Fibroblast of peridontal ligament (primary cell): ENCODE measurements at regions not wholly inside any gene's neighbourhood (a gene's known extent, or its start where the extent isn't known, plus 50 kb on each side); places are given as distances from the start of the nearest gene placed in this dataset.
A peak's percentile ranks its signal among the peaks of the same experiment; 100 is the strongest.

ENCODE experiments used
- DNase-seq: peaks from one replicate; pipeline ENCODE4 v3.0.0-alpha.2; 2010; ENCODE audit errors: extremely low read depth

DNA sequence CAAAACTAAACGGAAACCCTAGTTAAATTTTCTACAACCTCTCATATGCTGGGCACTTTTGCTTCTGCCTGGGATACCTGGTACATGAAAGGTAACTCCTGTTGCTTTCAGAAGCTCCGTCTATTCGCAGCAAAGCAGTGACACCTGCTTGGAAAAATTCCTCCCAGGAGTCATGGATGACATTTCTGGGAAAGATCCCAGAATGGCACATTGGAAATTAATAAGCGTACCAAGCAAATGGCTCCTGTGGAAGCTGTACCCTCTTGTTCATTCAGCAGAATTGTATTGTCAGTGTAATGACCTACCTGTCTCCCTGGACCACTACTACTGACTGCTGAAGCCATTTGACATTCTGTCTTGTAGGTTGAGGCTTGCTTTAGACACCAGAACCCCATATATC lies 349.7 kb upstream of the NOCT start:
- no peak for DNase-seq

DNA sequence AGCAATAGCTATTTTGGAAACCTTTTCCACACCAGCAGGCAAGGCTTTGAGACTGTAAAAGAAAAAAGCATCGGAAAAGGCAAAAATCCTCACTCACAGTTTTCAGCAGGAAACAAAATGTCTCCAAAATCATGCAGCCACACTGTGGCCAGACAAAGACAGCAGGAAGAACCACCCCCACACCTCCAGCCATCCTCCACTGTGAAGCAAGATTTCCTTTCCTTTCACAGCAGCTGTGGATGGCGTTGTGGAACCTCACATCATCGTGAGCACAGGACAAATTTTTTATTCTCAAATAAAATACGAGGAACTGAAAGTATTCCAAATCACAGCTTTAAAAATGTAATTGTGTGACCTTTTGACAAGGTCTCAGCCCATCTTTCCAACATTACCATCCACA lies 351.7 kb upstream of the NOCT start:
- DNase-seq = no peak

DNA sequence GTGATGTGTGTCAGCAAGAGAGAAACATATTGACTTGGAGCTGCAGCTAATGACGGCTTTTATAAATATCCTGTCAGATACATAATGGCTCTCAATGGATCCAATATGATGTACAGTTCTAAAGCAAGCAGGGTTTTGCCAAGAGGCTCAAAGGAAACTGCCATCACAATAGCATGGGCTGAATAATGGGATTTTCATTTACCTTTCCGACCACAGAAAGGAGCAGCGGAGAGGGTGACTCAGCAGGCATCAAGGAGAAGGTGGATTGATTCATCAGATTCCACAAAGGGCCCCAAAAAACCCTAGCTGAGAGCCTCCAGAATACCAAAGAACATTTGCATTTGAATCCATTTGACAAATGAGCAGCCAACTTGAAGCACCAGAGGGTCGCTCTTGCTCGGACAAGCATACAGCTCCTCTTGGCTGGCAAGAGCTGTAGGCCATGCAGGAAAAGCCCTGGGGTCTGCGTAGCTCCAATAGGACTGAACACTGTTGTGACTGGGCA lies 355.7 kb upstream of the NOCT start:
- DNase-seq = no peak

DNA sequence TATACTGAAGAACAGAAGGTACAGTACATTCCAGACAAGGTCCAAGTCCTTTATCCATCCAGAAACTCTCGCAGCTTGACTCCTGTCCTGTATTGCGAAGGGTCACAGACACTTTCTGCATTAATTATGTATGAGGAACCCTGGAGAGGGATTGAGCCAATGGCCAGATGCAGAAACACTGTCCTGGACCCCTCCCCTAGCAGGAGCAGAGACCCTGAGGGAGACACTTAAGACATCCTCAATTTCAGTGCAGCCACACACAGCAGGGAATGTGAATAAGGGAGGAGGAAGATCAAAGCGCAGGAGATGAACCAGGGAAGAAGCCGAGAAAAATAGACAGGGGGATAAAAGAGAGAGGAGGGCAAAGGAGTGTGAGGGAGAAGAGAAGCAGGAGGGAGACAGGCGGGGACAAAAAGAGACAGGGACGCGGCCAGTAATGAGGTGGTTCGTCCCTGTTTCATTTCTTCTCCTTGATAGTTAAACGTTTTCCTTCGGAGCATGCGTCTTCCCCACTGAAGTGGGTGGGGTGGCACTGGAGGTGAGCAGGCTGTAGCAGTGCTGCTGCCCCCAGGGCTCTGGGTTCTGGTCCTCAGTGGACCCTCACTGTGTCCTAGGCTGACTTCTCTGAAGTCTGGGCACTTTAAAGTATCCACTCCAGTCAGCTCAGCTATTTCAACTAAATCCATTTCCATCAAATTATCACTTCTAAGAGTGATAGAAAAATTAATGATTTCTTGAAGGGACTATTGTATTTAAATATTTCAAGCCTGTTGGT lies 356.4 kb upstream of the NOCT start:
- DNase-seq = no peak

DNA sequence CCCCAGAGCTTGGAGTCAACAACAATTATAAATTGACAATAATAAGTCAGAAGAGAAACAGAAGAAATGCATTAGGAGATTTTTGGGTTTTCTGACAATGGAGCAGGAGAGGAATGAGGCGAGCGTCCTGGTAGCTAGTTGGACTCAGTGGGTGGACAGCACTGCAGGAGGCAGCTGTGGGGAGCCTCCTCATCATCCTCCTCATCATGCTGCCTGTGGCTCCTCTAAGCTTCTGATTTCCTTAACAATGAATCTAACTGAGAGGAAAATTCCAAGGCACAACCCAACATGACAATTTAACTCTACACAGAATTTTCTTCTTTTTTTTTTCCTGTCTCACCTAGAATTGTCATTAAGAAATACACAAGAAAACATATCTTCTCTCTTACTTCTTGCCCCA lies 357.1 kb upstream of the NOCT start:
- DNase-seq = no peak

DNA sequence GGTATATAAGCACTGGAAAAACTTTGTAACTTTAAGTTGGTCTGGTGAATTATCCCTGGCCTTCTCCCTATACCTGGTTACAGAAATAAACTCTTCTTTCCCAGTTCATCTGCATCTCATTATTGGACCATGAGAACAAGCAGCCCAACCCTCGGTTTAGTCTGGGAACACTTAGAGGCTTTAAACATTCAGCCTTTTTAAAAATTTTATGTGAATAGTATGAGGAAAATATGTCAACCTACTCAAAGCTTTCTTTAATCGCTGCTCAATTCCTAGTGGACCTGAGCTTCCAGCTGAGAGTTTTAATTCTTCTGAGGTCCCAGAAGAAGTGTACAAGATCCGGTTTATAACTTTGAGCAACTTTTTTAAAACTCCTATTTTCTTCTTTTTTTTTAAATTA lies 358.6 kb upstream of the NOCT start:
- DNase-seq = peak; percentile 22

DNA sequence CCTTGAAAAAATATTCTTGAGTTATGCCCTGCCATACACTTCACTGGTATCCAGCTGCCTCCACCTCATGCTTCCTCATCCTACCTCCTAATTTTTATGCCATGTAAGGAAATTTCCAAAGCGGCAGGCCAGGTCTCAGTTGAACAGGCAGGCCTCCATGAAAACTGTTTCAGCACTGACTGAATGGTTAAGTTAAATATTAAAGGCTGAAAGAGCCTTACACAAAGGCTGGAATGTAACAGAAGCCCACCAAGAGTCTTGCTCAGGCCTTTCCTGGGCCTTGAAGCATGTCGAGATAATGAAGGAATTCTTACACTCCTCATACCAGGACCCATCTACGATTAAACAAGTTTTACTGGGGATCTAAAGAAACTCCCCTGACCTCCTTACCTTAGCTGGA lies 359.6 kb upstream of the NOCT start:
- no peak for DNase-seq

DNA sequence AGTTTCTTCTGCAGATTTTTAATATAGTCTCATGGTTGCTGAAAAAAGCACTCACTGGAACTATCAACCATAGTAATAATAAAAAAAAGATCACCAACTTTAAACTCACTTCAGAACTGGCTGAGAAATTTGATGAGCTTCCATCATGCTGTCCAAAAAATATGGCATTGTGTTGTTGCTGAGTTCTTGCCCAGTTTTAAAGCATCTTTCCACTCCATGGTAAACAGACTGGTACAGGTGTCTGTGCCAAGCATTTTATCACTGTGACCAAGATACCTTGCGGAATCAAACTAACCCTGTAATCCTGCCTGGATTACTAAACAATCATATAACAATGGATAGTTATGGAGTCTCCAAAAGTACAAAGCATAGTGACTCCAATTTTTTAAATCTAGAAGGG lies 360.3 kb upstream of the NOCT start:
- no peak for DNase-seq

DNA sequence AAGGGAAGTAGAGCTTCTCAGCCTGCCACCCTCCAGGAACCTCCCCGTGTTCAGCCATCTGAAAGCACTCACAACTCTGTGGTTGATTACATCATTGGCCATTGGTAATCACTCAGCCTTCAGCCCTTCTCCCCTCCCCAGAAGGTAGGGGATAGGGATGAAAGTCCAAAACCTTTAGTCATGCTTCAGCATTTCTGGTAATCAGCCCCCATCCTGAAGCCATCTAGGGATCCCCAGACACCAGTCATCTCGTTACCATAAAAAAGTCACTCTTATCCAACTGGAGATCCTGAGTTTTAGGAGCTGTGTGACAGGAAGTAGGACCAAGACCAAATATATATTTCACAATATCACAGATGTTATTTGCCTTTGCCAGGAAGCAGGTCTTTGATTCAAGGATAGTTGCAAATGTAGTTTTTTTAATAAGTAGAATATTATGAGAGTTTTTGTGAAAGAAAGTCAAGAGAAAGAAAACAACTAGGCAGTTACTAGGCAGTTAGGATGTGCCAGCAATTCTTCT lies 364.6 kb upstream of the NOCT start:
- DNase-seq = peak; percentile 90

DNA sequence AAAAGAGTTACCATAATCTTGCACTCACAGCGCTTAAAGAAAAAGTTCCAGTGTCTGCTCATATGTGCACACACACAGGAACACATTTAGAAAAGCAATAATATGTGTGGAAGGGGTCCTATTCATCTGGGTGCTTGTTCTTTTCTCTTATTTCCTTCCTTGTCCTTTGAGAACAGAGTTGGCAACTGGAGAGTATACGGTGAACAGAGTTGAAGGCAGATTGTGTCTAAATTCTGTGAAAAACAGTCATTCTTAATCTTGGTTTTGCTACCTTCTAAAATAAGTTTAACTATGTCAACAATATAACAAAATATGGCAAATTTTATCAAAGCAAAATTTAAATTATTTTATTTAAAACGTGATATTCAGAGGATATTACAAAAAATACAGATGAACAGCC lies 365.1 kb upstream of the NOCT start:
- DNase-seq = no peak

DNA sequence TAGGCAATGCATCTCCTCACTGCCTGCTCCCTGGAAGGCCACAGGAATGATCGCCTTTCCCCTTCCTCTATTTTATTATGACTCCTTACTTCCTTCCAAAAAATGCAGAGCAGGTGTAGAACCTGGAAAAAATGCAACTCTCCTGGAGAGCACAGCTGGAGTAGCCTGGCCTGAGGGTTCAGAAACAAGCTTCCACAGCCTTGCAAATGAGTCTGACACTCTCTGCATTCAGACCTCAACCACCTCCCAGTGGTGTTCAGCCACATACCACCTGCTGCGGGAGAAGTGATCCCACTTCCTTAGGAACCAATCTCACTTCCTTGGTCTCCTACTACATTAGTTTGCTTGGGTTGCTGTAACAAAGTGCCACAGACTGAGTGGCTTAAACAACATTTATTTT lies 368.1 kb upstream of the NOCT start:
- DNase-seq = no peak

DNA sequence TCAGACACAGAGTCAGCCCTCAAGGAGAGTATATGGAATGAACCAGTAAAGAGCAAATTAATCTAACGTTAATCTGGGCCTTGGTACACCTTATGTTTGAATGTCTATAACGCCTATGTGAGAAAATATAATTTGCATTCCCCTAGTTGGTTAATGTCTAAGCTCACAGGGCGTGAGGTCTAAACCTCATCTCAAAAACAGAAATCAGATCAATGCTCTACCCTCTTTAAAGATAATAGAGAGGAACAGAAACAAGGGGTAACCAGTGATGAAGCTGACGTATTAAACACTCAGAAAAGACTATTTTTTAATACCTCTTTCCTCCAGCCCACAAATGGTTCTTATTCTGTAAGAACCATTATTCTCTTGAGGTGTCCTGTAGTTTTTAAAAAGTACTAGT lies 369.2 kb upstream of the NOCT start:
- no peak for DNase-seq

DNA sequence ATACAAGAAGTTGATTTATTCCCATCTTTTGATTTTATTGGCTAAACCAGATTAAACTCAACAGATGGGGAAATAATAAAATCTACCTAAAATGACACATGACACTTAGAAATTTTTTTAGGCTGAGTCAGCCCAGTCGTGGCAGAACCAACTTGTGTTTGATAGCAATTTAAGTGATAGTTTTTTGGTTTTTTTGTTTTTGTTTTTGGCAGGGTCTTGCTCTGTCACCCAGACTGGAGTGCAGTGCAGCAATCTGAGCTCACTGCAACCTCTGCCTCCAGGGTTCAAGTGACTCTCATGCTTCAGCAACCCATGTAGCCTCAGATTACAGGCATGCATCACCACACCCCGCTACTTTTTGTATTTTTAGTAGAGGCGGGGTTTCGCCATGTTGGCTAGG lies 370.3 kb upstream of the NOCT start:
- peak; percentile 31 for DNase-seq

DNA sequence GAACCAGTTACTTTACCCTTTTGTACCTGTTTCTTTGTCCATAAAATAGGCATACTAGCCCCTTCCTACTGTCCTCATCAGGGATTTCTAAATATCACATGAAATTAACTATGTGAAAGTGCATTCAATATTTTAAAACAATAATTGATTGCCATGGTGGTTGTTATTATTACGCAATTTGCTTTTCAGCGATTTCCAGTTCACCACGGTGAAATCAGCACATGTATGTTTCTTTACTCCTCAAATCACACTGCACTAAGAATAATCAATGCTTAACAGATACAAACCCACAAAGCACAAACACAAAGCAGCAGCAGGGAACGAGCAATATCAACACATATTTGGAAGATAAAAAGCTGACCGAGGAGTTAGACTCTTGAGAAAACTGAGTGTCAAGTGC lies 371.3 kb upstream of the NOCT start:
- peak; percentile 22 for DNase-seq

DNA sequence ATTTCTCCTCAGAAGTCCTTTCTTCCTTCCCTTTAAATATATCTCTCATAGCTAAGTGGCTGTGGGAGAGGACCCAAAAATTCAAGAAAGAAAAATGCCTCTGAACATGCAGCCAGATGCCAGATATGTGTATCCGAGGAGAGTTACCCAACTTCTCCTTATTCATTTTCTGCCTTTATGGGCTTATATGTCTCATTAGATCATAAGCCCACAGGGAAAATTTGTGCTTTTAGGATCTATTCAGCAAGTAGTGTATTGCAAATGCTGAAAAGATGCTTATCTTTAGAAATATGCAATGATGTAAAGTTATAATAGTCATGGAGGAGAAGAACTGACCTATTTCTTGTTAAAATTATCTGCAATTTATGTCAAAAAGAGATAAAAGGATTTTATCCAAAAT lies 371.8 kb upstream of the NOCT start:
- DNase-seq = peak; percentile 60

DNA sequence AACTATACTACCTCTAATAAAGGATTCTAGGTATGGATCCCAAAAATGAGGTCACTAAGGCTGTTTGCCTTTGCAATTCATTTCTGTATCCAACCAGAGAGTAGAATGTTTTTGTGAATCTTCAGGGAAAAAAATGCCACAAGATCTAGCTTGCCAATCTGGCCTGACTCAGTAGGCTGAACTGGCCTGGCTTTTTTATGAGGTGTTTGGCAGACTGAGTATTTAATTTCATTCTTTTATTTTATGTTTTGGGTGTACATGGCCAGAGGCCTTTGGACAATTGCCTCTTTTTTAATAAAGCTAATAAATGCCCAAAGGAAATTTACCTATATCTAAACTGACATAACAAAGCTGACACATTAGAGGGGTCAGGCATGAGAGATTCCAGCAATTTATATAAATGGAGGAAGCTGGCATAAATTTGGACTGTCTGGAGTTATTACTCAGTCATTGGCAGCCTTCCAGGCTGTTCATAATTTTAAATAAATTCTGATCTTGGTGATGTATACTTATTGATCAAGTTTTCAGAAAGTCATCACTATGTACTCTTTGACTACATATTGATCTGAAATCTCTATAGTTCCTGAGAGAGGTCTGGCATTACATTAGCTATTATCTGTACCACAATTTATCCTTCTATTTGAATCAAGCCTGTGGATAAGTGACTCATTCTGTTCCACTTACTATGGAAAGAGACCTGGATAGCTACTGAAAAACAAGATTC lies 376.4 kb upstream of the NOCT start:
- peak; percentile 50 for DNase-seq

DNA sequence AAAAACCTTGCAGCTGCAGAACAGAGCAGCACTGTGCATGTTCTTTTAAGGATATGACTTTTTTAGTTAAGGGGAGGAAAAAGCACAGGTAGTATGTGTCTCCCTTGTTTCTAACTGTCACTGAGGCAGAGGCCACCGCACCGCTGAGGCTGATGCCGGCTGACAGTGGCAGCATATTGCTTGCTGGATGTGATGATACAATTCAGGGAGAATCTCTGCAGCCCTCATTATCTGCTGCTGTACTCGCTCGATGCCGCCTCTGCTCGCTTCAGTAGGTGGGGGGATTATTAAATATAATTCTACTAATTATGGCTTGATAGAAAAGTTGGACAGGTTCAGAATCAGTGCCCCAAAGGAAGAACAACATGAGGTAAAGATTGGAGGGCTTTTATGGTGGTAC lies 378.8 kb upstream of the NOCT start:
- DNase-seq = no peak

DNA sequence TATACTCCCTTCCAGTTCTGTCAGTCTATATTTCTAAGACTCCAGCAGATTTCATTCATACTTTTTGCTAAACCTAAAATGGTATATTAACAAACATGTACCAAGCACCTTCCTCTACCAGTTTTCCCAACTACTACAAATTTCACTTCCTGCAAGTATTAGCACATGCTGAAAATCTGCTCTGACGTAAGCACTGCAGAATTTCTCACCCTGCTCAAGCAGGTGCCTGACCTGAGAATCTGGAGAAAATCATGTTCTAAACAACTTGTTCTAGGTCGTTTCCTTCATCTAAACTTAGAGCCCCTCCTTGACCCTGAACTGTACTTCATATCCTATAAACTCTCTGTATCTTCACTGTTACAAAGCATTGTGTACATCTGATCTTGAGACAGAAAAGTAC lies 380.7 kb upstream of the NOCT start:
- no peak for DNase-seq

DNA sequence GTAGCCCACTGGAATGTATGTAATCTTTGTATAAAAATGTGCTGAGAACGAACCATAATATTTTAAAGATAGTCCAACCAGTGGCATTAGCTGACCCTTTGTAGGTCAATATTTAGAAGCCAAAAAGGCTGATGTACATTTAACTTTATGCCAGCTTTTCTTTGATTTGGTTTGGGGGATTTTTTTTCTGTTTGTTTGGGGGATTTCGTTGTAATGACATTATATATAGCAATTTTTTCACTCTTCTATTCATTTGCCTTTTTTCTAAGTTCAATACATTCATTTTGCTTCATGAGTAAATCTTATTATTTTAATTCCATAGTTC lies 382.0 kb upstream of the NOCT start:
- no peak for DNase-seq

DNA sequence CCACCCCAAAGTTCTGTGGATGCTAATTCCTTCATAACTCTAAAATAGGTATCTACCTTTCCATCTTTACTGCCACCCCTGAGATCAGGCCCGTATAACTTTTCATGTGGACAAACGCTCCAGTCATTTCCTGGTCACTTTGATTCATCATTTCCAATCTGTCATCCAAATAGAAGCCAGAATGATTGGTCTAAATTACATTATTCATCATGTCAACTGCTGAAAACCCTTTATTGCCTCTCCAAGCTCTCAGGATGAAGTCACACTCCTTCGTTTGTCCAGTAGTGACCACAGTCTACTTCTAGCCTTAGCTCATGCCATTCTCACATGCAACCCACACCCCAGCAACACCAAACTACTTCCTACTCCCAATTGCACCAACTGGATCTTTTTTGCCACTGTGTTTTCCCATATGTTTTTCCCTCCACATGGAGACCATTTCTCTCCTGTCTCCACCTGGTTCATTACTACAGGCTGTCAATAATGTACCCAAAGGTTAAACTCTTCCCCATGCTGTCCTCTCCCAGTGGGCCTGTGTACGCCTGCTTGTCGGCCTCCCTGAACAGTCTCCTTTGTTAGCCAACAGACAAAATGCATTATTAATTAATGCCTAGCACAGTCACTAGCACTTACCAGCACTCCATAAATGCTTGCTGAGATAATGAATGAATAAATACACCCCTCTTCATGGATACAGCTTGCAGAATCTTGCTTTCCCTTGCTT lies 382.6 kb upstream of the NOCT start:
- no peak for DNase-seq

DNA sequence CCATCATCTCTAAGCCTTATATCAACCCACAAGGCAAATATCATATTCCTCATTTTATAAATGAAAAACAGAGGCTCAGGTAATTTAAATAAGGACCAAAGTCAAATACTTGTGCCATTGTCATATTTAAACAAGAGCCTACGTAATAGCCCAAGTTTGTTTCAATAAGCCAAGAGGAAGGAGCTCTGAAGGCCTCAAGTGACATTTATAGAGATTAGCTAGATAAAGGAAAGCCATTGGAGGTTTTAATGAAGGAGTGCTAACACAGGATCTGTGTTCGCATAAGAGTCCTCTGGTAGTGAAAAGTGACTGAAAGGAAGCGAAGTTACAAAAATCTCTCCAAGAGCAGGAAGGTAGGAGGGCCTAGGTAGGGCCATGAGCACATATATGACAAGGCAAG lies 384.9 kb upstream of the NOCT start:
- no peak for DNase-seq

DNA sequence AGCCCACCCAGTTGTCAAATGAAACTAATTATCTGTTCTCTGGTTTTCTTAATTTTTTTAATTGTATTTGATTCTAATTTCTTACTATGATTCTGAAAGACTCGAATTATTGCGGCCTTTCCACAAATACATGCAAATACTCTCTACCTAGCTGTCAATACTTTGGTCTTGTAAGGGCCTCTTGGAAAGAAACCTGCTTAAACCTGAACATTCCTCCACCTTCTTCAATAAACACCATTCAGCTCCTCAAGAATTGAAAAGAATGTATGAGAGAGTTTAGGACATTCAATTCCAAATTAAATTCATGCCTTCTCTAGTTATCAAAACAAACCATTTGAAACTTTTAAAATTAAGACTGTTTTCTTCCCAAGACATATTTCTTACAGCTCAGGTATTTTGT lies 385.9 kb upstream of the NOCT start:
- DNase-seq = no peak

DNA sequence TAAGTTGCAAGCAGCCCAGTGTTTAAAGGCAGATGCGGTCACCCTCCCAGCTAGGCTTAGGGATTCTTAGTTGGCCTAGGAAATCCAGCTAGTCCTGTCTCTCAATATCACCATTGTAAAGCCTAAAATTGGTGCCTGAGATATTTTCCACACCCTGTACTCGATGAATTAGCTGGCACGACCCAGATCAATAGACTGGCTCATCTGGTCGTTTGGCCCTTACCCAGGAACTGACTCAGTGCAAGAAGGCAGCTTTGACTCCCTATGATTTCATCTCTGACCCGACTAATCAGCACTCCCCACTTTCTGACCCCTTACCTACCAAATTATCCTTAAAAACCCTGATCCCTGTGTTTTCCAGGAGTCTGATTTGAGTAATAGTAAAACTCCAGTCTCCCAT lies 384.9 kb upstream of the SLC7A11 start:
- peak; percentile 33 for DNase-seq
